ENCODE measurements at regions not wholly inside any gene's neighbourhood (a gene's known extent, or its start where the extent isn't known, plus 50 kb on each side); places are given as distances from the start of the nearest gene placed in this dataset.

GRCh38 chr6:51265426-51265825 is 446.8 kb downstream of the TFAP2B start:
- no peak for TF ChIP-seq CTCF (IDR thresholded peaks at IDR 0.05; ENCODE audit: low read depth, low read length)
- TF ChIP-seq POLR2A (IDR thresholded peaks at IDR 0.05; ENCODE audit: extremely low read depth, insufficient read length), result no peak
